Spinal cord (tissue), 9 donors: ENCODE measurements at regions not wholly inside any gene's neighbourhood (a gene's known extent, or its start where the extent isn't known, plus 50 kb on each side); places are given as distances from the start of the nearest gene placed in this dataset.

Experiments
- DNase-seq, 6 donors: peaks; one replicate each; pipeline versions ENCODE4 v3.0.0 to v3.0.0-alpha.2; 2013 to 2015; ENCODE audit warnings: low spot score in 6 of 6, low read depth in 4 of 6
- H3K27ac ChIP-seq: one replicate; pipeline ENCODE4 v1.5.1; 2013; ENCODE audit warnings: low read depth, low read length, control low read depth
- H3K27me3 ChIP-seq: one replicate; pipeline ENCODE4 v1.6.1; 2013; ENCODE audit warnings: low read length; ENCODE audit not compliant: control insufficient read depth, insufficient read depth
- H3K36me3 ChIP-seq: one replicate; pipeline ENCODE4 v1.6.1; 2013; ENCODE audit warnings: low read length; ENCODE audit not compliant: control insufficient read depth, insufficient read depth
- H3K4me1 ChIP-seq: one replicate; pipeline ENCODE4 v1.6.1; 2013; ENCODE audit warnings: low read length; ENCODE audit not compliant: control insufficient read depth, insufficient read depth
- H3K4me3 ChIP-seq: one replicate; pipeline ENCODE4 v1.5.1; 2013; ENCODE audit warnings: low read depth, low read length, control low read depth
- H3K9me3 ChIP-seq: one replicate; pipeline ENCODE4 v1.6.1; 2013; ENCODE audit warnings: low read length; ENCODE audit not compliant: control insufficient read depth, insufficient read depth
- WGBS: methylation state at CpG from one replicate; pipeline ENCODE4 v1.1.5; 2013; ENCODE audit warnings: missing lambda C conversion rate; ENCODE audit not compliant: insufficient coverage; 5-methylcytosine and 5-hydroxymethylcytosine counted together
- donor health status: healthy.

DNA sequence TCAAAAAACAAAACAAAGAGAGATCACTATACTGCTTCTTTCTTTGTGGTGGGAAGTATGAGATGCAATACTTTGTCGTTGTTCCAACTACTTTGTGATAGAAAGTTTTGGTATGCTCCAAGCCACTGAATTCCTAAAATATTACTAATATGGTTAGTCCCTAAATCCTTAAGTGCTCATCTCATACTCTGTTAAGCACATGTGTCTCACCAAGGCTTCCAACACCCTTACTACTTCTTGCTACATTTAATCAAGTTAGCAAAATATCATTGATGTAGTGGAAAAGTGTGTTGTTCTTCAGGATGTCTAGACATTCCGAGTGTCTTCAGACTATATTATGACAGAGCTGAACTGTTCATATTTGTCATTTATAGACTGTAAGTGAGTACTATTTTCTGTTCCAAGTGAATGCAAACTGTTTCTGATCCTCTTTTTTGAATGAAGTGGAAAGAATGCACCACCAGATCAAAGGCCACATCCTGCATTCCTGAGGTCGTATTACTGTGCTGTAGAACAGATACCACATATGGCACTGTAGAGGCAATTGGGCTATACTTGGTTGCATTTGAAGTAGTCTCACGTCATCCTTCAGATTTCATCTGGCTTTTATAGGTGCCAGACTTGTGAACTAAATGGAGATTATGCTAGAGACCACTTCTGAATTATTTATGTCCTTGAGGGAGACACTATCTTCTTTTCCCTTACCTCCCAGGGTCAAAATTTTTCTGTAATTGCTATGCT is 298.4 kb upstream of the ZNF521 start:
- Histone ChIP-seq H3K4me1 (no peaks in the 10 kb centered on the region), H3K27me3 (no peaks in the 10 kb centered on the region), H3K36me3 (no peaks in the 10 kb centered on the region), H3K9me3 (no peaks in the 10 kb centered on the region), H3K27ac (no peak overlapping the region), H3K4me3 (no peak overlapping the region)
- WGBS, result no CpG with 5 or more reads among the region's 4 CpGs
- DNase-seq, result no peak

DNA sequence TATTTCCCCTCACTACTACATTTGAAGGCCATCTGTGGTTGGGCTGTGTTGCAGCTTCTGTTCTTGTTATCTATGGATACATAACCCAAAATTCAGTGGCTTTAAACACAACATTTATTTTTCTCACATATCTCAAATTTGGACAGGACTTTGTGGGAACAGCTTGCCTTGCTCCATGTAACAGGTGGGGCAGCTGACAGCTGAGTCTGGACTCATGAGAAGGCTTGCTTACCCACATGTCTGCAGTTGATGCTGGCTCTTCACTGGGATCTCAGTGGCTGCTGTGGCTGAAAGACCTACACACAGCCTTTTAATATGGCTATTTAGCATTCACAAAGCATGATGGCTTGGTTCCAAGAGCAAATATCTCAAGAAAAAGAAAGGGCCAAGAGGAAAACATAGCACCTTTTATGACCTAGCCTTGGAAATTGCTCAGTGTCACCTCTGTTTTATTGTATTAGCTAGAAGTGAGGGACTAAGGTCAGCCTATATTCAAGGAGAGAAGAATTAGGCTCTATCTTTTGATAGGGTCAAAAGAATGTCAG is 296.8 kb upstream of the ZNF521 start:
- DNase-seq, result peak in 1 of 6 donors; percentile 83
- H3K27me3 ChIP-seq, result no peaks in the 10 kb centered on the region

GRCh38 chr18:25647404-25647803 is 295.4 kb upstream of the ZNF521 start:
- no peaks in the 10 kb centered on the region for H3K27me3 ChIP-seq
- WGBS, result no CpG with 5 or more reads among the region's 3 CpGs

More for the DNA sequence above, 296.8 kb upstream of the ZNF521 start:
- no peaks in the 10 kb centered on the region for H3K36me3 ChIP-seq
- no peaks in the 10 kb centered on the region for H3K4me1 ChIP-seq
- no peaks in the 10 kb centered on the region for H3K9me3 ChIP-seq
- no peak overlapping the region for H3K27ac ChIP-seq
- no peak overlapping the region for H3K4me3 ChIP-seq

DNA sequence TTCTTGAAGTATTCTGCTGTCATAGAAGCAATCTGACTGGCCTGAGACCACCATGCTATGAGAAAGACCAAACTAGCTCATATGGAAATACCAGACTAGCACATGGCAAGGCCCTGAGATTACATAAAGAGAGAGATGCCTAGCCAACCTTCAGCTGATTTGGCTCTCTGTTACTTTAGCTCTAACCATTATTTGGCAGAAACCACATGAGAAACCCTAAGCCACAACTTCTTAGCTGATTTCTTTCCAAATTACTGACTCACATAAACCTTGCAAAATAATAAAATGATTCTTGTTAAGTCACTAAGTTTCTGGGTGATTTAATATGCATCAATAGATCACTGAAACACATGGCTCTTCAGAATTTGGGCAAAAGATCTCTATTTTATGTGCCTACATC is 295.0 kb upstream of the ZNF521 start:
- Histone ChIP-seq H3K4me3 (no peak overlapping the region), H3K36me3 (no peaks in the 10 kb centered on the region), H3K9me3 (no peaks in the 10 kb centered on the region), H3K27ac (no peak overlapping the region), H3K27me3 (no peaks in the 10 kb centered on the region), H3K4me1 (no peaks in the 10 kb centered on the region)
- DNase-seq, result no peak

More at GRCh38 chr18:25647404-25647803, 295.4 kb upstream of the ZNF521 start:
- DNase-seq, result no peak
- no peak overlapping the region for H3K27ac ChIP-seq
- no peaks in the 10 kb centered on the region for H3K36me3 ChIP-seq
- no peaks in the 10 kb centered on the region for H3K4me1 ChIP-seq
- H3K9me3 ChIP-seq, result no peaks in the 10 kb centered on the region
- H3K4me3 ChIP-seq, result no peak overlapping the region

DNA sequence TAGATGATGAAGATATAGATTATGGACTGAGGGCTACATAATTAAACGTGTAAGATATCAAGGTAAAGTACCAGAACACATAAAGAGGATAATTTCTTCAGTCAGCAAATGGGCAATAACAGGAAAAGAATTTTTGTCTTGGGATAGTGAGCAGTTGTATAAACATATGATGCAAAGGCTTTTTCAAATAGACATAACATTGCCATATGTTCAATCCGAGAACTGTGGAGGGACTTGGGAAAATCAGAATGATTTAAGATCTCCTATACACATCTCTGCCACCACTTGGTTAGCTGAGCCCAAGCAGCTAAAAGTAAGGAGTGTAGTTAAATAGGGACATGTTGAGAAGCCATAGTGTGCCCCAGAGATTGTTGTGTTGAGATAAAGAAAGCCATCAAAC is 287.6 kb upstream of the ZNF521 start:
- peak in 2 of 6 donors; percentile 58 to 63 for DNase-seq
- WGBS, result 67% methylated on average over 1 of the region's 2 CpGs
- H3K9me3 ChIP-seq, result no peaks in the 10 kb centered on the region
- no peak overlapping the region for H3K4me3 ChIP-seq
- no peaks in the 10 kb centered on the region for H3K36me3 ChIP-seq
- H3K27me3 ChIP-seq, result no peaks in the 10 kb centered on the region
- H3K4me1 ChIP-seq, result no peaks in the 10 kb centered on the region
- H3K27ac ChIP-seq, result no peak overlapping the region

- WGBS, result no CpG with 5 or more reads among the region's 2 CpGs
- Histone ChIP-seq H3K4me3 (no peak overlapping the region), H3K27me3 (no peaks in the 10 kb centered on the region)
Observed at GRCh38 chr18:25633563-25633962, 281.6 kb upstream of the ZNF521 start.

DNA sequence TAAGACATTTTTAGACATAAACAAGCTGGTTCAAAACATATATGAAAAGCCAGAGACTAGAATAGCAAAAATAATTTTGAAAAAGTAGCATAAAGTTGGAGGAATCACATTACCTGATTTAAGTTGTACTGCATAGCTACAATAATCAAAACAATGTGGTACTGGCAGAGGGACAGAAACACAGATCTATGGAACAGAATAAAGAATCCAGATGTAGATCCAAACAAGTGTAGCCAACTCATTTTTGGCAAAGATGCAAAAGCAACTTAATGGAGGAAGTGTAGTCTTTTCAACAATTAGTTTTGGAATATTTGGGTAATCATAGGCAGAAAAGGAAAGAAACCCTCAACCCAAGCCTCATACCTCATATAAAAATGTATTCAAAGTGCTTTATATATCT is 278.7 kb upstream of the ZNF521 start:
- H3K9me3 ChIP-seq, result peaks cover 5% of the 10 kb centered on the region
- H3K4me1 ChIP-seq, result no peaks in the 10 kb centered on the region
- no peak overlapping the region for H3K27ac ChIP-seq
- H3K27me3 ChIP-seq, result no peaks in the 10 kb centered on the region
- no peaks in the 10 kb centered on the region for H3K36me3 ChIP-seq
- no peak overlapping the region for H3K4me3 ChIP-seq
- DNase-seq, result no peak

More at GRCh38 chr18:25633563-25633962, 281.6 kb upstream of the ZNF521 start:
- no peak for DNase-seq
- Histone ChIP-seq H3K9me3 (no peaks in the 10 kb centered on the region), H3K4me1 (no peaks in the 10 kb centered on the region), H3K36me3 (no peaks in the 10 kb centered on the region), H3K27ac (no peak overlapping the region)

GRCh38 chr18:25621682-25622081 is 269.7 kb upstream of the ZNF521 start:
- H3K36me3 ChIP-seq, result no peaks in the 10 kb centered on the region
- H3K9me3 ChIP-seq, result peaks cover 5% of the 10 kb centered on the region
- no peak for DNase-seq
- no peak overlapping the region for H3K4me3 ChIP-seq
- H3K4me1 ChIP-seq, result no peaks in the 10 kb centered on the region
- WGBS, result 100% methylated on average over 1 of the region's 2 CpGs
- H3K27me3 ChIP-seq, result no peaks in the 10 kb centered on the region
- H3K27ac ChIP-seq, result no peak overlapping the region

DNA sequence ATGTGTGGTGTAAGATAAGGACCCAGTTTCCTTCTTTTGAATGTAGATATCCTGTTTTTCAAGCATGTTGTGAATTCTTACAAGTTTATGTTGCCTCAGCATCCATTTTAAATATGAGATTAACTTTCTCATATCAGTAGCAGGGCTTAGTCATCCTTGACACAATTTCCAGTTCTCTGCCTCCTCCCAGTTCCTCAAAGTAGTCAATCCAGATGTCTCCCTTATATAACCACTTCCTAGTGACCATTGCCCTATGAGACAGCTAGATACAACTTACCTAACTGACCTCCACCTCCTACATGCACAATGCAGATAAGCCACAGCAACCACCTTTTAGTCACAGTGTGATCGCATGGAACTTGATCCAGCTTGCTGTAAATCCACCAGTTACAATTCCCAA is 269.2 kb upstream of the ZNF521 start:
- H3K9me3 ChIP-seq, result peaks cover under 1% of the 10 kb centered on the region
- H3K27me3 ChIP-seq, result no peaks in the 10 kb centered on the region
- no peak overlapping the region for H3K4me3 ChIP-seq
- DNase-seq, result no peak
- H3K4me1 ChIP-seq, result no peaks in the 10 kb centered on the region
- no peak overlapping the region for H3K27ac ChIP-seq
- 100% methylated on average over 1 of the region's 1 CpG for WGBS
- H3K36me3 ChIP-seq, result no peaks in the 10 kb centered on the region

GRCh38 chr18:25614168-25614567 is 262.2 kb upstream of the ZNF521 start:
- Histone ChIP-seq H3K9me3 (no peaks in the 10 kb centered on the region), H3K27ac (no peak overlapping the region), H3K4me3 (no peak overlapping the region), H3K4me1 (no peaks in the 10 kb centered on the region), H3K27me3 (no peaks in the 10 kb centered on the region), H3K36me3 (no peaks in the 10 kb centered on the region)
- WGBS, result 86% methylated on average over 1 of the region's 4 CpGs
- DNase-seq, result no peak
